Left colon (tissue), 2 donors: ENCODE measurements at regions not wholly inside any gene's neighbourhood (a gene's known extent, or its start where the extent isn't known, plus 50 kb on each side); places are given as distances from the start of the nearest gene placed in this dataset.

Experiments used
- ATAC-seq: fragments of 200-7000 bp; cut with Tn5 transposase; one replicate; pipeline ENCODE4 v1.9.1; 2020; ENCODE audit warnings: mild to moderate bottlenecking, moderate library complexity
- DNase-seq, 2 donors: peaks; one replicate each; pipeline ENCODE4 v3.0.0-alpha.2; 2020
- intact Hi-C, 2 donors: fragments of 100-400 bp; cut with DNase I in 1 of 2; cut with micrococcal nuclease in 1 of 2; formaldehyde crosslinking; loops; one replicate each; pipeline versions ENCODE4 v1.11.2 to v1.14.0; 2022; cut with DNase I, micrococcal nuclease
- donor health status: DM: no; HTN: no; CAD: no.
- donor health status: DM: yes; HTN: yes; CAD: no.

DNA sequence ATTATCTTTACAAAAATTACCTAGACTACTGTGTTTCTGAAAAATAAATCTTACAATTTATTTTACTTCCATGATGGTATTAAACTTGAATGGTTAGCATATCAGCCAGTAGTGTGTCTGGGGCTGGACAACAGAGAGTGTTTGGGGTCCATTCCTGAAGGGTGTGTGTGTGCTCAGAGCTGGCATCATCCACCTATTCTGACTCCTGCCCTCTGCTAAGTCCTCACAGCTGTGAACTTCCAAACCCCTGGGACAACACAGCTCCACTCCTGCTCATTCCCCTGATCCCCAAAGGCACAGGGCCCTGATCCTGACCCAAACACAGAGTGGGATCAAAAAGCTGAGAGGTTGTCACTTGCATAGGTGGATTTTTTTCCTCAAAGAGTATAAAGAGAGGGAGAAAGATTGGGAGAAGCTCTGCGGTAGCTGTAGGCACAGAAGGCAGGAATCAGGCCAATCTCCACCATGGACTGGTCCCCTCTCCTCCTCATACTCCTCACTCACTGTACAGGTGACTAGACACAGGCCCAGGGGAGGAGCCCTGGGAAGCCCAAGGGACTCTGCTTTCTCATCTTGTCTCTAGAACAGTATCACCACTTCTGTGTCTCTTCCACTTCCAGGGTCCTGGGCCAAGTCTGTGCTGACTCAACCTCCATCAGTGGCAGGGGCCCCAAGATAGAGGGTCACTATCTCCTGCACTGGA is 55.7 kb upstream of the TOP3B start:
- ATAC-seq (no peak), DNase-seq (no peak)
- intact Hi-C loops: no loop called here

GRCh38 chr22:22037740-22038139 is 55.2 kb upstream of the TOP3B start:
- ATAC-seq: no peak

DNA sequence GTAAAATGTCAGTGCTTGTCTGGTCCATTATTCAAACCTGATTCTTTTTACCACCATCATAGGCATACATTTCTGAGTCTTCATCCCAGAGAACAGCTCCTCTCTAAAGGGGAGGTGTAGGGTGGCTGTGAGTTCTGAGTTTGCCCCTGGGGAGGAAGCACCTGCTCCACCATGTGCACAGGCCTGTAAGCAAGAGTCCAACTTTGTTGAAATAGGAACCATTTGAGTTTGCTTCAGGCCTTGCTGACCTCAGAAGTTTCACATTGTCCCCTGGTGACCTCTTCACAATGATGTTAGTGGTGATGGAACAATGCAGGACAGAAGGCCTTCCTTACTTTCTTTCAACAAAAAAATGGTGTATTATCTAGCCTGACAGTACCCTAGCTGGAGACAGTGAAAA is 54.6 kb upstream of the TOP3B start:
- DNase-seq (no peak), ATAC-seq (no peak)
- intact Hi-C loops: no loop called here

More at GRCh38 chr22:22037740-22038139, 55.2 kb upstream of the TOP3B start:
- intact Hi-C loops: no loop called here
- no peak for DNase-seq

GRCh38 chr22:22036588-22036987 is 54.0 kb upstream of the TOP3B start:
- intact Hi-C loops: no loop called here
- no peak for ATAC-seq
- DNase-seq: no peak

- no peak for ATAC-seq
- intact Hi-C loops: no loop called here
- no peak for DNase-seq
Observed at GRCh38 chr22:22035771-22036314, 53.3 kb upstream of the TOP3B start.

- intact Hi-C loops: no loop called here
- DNase-seq: no peak
- no peak for ATAC-seq
Observed at GRCh38 chr22:22035203-22035602, 52.6 kb upstream of the TOP3B start.

DNA sequence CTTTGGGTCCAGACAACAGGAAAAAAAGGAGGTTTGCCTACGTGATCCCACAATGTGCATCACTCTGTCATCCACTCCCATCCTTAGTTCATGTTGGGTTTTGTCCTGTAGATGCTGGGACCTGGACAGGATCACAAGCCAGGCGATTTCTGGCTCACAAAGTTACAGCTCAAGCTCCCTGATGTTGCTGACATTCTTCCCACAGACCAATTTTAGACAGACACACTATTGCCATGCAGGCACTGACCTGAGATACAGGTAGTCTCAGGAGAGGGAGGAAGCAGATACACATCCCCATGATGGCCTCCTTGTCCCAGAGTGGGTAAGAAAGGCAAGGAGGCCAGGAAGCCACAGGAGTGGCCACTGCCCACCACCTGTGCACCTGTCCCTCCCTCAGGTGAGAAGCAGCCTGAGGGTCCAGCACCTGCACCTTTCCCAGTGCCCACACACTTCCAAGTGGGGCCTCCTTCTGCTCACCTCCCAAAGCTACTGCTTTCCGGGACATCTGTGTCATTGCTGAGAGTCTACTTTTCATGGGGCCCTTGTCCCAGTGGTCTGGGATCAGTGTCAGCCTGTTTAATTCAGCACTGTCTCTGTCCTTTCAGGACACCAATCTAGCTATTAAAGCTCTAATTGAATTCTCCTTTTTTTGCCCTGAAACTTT is 52.0 kb upstream of the TOP3B start:
- intact Hi-C loops: no loop called here
- DNase-seq (no peak), ATAC-seq (no peak)

- intact Hi-C loops: no loop called here
- DNase-seq (no peak), ATAC-seq (no peak)
Observed at GRCh38 chr22:22033803-22034468, 51.3 kb upstream of the TOP3B start.

- ATAC-seq: no peak
- no peak for DNase-seq
Observed at GRCh38 chr22:22032906-22033802, 50.6 kb upstream of the TOP3B start.

GRCh38 chr22:22032099-22032905 is 49.7 kb upstream of the TOP3B start:
- intact Hi-C loops: no loop called here
- DNase-seq (no peak), ATAC-seq (no peak)

More at GRCh38 chr22:22032906-22033802, 50.6 kb upstream of the TOP3B start:
- intact Hi-C loops: no loop called here
